ENCODE measurements at regions not wholly inside any gene's neighbourhood (a gene's known extent, or its start where the extent isn't known, plus 50 kb on each side); places are given as distances from the start of the nearest gene placed in this dataset.
"Not testable (repeated sequence)": the region's sequence is repeated elsewhere in the genome, so short reads cannot be mapped to it uniquely, and the experiment has no call there.

DNA sequence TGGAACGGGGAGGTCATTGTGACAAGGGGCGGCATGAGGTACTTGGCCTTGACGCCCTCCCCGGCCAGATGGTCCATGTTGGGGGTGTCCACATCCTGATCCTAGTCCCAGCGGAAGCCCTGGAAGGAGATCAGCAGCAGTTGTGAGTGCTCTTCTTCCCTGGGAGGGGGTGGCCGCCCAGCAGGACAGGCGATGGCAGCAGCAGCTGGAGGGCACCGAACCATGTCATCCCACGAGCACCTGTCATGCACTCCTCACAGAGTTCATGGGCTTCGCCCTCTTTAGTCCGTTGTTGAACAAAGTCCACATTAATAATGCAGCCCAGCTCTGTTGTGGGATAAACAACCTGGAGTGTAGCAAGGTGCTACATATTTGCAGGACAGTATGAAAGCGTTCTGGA lies 130.7 kb downstream of the UNC93B1 start:
- H4K91ac ChIP-seq (replicated peaks; ENCODE audit: insufficient read length, low read length); POLR2A ChIA-PET (ENCODE audit: partially characterized antibody); FAIRE-seq; H3K4me1 ChIP-seq (replicated peaks in 1 of 4; ENCODE audit: control insufficient read depth in 3 of 4, insufficient read depth in 4 of 4, low read length in 3 of 4); H4K20me1 ChIP-seq (replicated peaks in 1 of 2; ENCODE audit: control insufficient read depth in 1 of 2, insufficient read depth in 2 of 2, low read length in 2 of 2); H3K4ac ChIP-seq (replicated peaks; ENCODE audit: insufficient read length, low read depth, low read length); H3K23me2 ChIP-seq (ENCODE audit: low read depth, low read length); CTCF ChIA-PET (ENCODE audit: partially characterized antibody); H3K23ac ChIP-seq (ENCODE audit: insufficient read length); H3K4me3 ChIP-seq (ENCODE audit: extremely low read depth in 1 of 4, insufficient read depth in 2 of 4, low read depth in 3 of 4, low read length in 4 of 4); H3K4me2 ChIP-seq (ENCODE audit: insufficient read depth in 1 of 2, low read depth in 2 of 2, low read length in 2 of 2); H3K14ac ChIP-seq (ENCODE audit: insufficient read length); H3K18ac ChIP-seq (ENCODE audit: extremely low read depth, low read length); H4K8ac ChIP-seq (ENCODE audit: extremely low read depth, insufficient read depth, low read length); H3K27me3 ChIP-seq (replicated peaks in 1 of 4; ENCODE audit: control insufficient read depth in 3 of 4, extremely low read depth in 1 of 4, insufficient read depth in 3 of 4, low read length in 3 of 4); H3K9ac ChIP-seq (replicated peaks in 1 of 4; ENCODE audit: extremely low read depth in 1 of 4, low read depth in 3 of 4, low read length in 3 of 4); H3K79me2 ChIP-seq (ENCODE audit: control insufficient read depth in 1 of 2, insufficient read depth in 2 of 2, low read length in 2 of 2); H4K5ac ChIP-seq (ENCODE audit: insufficient read length, low read depth, low read length); H2AK5ac ChIP-seq (ENCODE audit: low read depth, low read length); H3K56ac ChIP-seq (replicated peaks; ENCODE audit: insufficient read length, low read depth, low read length); H2BK20ac ChIP-seq (ENCODE audit: low read length); H2BK5ac ChIP-seq (ENCODE audit: low read depth, low read length); H2BK15ac ChIP-seq (ENCODE audit: low read length); H2BK12ac ChIP-seq (ENCODE audit: low read depth, low read length); H3K36me3 ChIP-seq (ENCODE audit: control insufficient read depth in 2 of 4, insufficient read depth in 4 of 4, low read length in 3 of 4); DNase-seq (ENCODE audit: low read depth in 1 of 2, low spot score in 2 of 2); H2BK120ac ChIP-seq (replicated peaks; ENCODE audit: low read depth, low read length); H2AFZ ChIP-seq (ENCODE audit: low read length); H3K27ac ChIP-seq (ENCODE audit: low read depth, low read length); H3K79me1 ChIP-seq (ENCODE audit: low read depth, low read length): not testable (repeated sequence)
- WGBS, 2 experiments (ENCODE audit: extremely low coverage in 1 of 2, insufficient coverage in 1 of 2, insufficient read length in 1 of 2, insufficient replicate concordance in 2 of 2, low coverage in 1 of 2, low lambda C conversion rate in 2 of 2, missing lambda C conversion rate in 1 of 2): 85% methylated on average over 12 of the region's 12 CpGs; no CpG with 5 or more reads in 1 of the 2 experiments
- H3K9me3 ChIP-seq (ENCODE audit: insufficient read depth in 2 of 2, low read depth in 1 of 2, low read length in 1 of 2): peaks cover 8 to 11% of the 10 kb centered on the region in 2 experiments; a peak in 3 of 4 replicates

DNA sequence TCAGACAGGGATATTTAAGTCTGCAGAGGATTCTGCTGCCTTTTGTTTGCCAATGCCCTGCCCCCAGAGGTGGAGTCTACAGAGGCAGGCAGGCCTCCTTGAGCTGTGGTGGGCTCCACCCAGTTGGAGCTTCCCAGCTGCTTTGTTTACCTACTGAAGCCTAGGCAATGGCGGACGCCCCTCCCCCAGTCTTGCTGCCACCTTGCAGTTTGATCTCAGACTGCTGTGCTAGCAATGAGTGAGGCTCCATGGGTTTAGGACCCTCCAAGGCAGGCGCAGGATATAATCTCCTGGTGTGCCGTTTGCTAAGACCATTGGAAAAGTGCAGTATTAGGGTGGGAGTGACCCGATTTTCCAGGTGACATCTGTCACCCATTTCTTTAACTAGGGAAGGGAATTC lies 132.7 kb downstream of the UNC93B1 start:
- not testable (repeated sequence) for FAIRE-seq

More for the DNA sequence above, 132.7 kb downstream of the UNC93B1 start:
- H3K9me3 ChIP-seq (ENCODE audit: insufficient read depth in 2 of 2, low read depth in 1 of 2, low read length in 1 of 2): peaks cover 8 to 11% of the 10 kb centered on the region in 2 experiments; a peak in 3 of 4 replicates
- H3K4me2 ChIP-seq (ENCODE audit: insufficient read depth in 1 of 2, low read depth in 2 of 2, low read length in 2 of 2); H3K27ac ChIP-seq (ENCODE audit: low read depth, low read length); H4K8ac ChIP-seq (ENCODE audit: extremely low read depth, insufficient read depth, low read length); H2BK12ac ChIP-seq (ENCODE audit: low read depth, low read length); DNase-seq (ENCODE audit: low read depth in 1 of 2, low spot score in 2 of 2); H3K79me2 ChIP-seq (ENCODE audit: control insufficient read depth in 1 of 2, insufficient read depth in 2 of 2, low read length in 2 of 2); H3K4me1 ChIP-seq (replicated peaks in 1 of 4; ENCODE audit: control insufficient read depth in 3 of 4, insufficient read depth in 4 of 4, low read length in 3 of 4); H3K4me3 ChIP-seq (ENCODE audit: extremely low read depth in 1 of 4, insufficient read depth in 2 of 4, low read depth in 3 of 4, low read length in 4 of 4); H3K23ac ChIP-seq (ENCODE audit: insufficient read length); H3K56ac ChIP-seq (replicated peaks; ENCODE audit: insufficient read length, low read depth, low read length); H2BK15ac ChIP-seq (ENCODE audit: low read length); H3K18ac ChIP-seq (ENCODE audit: extremely low read depth, low read length); H2AK5ac ChIP-seq (ENCODE audit: low read depth, low read length); H3K4ac ChIP-seq (replicated peaks; ENCODE audit: insufficient read length, low read depth, low read length); H4K91ac ChIP-seq (replicated peaks; ENCODE audit: insufficient read length, low read length); H3K36me3 ChIP-seq (ENCODE audit: control insufficient read depth in 2 of 4, insufficient read depth in 4 of 4, low read length in 3 of 4); CTCF ChIA-PET (ENCODE audit: partially characterized antibody); H4K5ac ChIP-seq (ENCODE audit: insufficient read length, low read depth, low read length); H4K20me1 ChIP-seq (replicated peaks in 1 of 2; ENCODE audit: control insufficient read depth in 1 of 2, insufficient read depth in 2 of 2, low read length in 2 of 2); POLR2A ChIA-PET (ENCODE audit: partially characterized antibody); H2AFZ ChIP-seq (ENCODE audit: low read length); H3K14ac ChIP-seq (ENCODE audit: insufficient read length); H3K9ac ChIP-seq (replicated peaks in 1 of 4; ENCODE audit: extremely low read depth in 1 of 4, low read depth in 3 of 4, low read length in 3 of 4); H3K79me1 ChIP-seq (ENCODE audit: low read depth, low read length); H3K23me2 ChIP-seq (ENCODE audit: low read depth, low read length); H2BK20ac ChIP-seq (ENCODE audit: low read length); H2BK5ac ChIP-seq (ENCODE audit: low read depth, low read length); H2BK120ac ChIP-seq (replicated peaks; ENCODE audit: low read depth, low read length); H3K27me3 ChIP-seq (replicated peaks in 1 of 4; ENCODE audit: control insufficient read depth in 3 of 4, extremely low read depth in 1 of 4, insufficient read depth in 3 of 4, low read length in 3 of 4): not testable (repeated sequence)
- WGBS, 2 experiments (ENCODE audit: extremely low coverage in 1 of 2, insufficient coverage in 1 of 2, insufficient read length in 1 of 2, insufficient replicate concordance in 2 of 2, low coverage in 1 of 2, low lambda C conversion rate in 2 of 2, missing lambda C conversion rate in 1 of 2): 79% methylated on average over 3 of the region's 5 CpGs; no CpG with 5 or more reads in 1 of the 2 experiments

All from H1 (cell line).